Putamen (tissue), 1 donor: ENCODE measurements at regions not wholly inside any gene's neighbourhood (a gene's known extent, or its start where the extent isn't known, plus 50 kb on each side); places are given as distances from the start of the nearest gene placed in this dataset.
"Not testable (repeated sequence)": the region's sequence is repeated elsewhere in the genome, so short reads cannot be mapped to it uniquely, and the experiment has no call there.

Experiments
- DNase-seq: peaks from one replicate; pipeline ENCODE4 v3.0.0-alpha.2; 2016; ENCODE audit warnings: low spot score

GRCh38 chr6:141248021-141248799, 884.5 kb upstream of the GJE1 start:
- no peak for DNase-seq

GRCh38 chr6:141244366-141244765, 888.4 kb upstream of the GJE1 start:
- no peak for DNase-seq

DNA sequence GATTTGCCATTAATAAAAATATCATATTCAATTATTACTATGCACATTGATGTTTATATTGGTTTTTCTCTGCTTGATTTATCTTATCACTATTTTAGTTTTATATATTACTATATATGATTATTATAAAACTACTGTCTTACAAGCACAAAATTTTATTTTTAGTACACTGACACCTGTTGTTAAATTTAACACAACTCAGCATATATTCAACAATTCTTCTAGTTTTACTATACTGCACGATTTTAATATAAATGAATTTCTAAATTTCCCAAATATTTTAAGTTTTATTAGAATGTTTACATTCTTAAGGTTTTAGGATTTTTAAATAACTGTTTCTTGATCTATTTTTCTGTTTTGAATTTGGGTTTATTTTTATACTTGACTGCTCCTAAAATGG, 889.8 kb upstream of the GJE1 start:
- no peak for DNase-seq

- DNase-seq = no peak
These were observed 903.4 kb upstream of the GJE1 start for GRCh38 chr6:141229296-141229695.

DNA sequence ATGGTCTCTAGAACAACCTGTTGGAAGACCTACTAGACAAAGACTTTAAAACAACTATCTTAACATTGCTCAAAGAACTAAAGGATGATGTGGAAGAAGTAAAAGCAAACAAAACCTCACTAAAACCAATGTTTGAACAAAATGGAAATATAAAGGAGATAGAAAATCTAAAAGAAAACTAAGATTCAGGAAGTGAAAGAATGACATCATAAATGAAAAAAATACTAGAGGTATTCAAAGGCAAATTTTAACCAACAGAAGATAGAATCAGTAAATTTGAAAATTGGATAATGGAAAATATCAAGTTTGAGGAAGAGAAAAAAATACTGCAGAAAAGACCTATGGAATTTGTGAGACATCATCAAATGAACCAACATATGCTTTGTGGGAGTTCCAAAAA, 914.1 kb upstream of the GJE1 start:
- DNase-seq = no peak

DNA sequence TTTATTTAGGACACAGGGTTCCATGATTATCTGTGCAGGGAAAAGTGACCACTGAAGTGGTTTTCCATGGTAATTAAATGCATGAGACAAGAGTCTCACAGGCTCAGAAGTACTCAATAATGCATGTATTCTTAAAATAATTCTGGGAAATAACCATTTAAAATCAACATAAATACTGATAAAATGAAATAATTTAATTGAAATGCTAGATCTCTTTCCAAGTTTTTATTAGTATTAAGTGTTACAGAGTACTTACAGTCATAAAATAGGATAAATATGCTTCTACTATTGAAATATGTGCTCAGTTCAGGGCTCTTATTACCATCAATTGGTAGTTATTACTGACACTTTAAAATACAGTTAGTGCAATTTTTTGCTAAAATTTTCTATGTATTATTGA, 916.0 kb upstream of the GJE1 start:
- no peak for DNase-seq

GRCh38 chr6:141212296-141212695, 920.4 kb upstream of the GJE1 start:
- no peak for DNase-seq

GRCh38 chr6:141211845-141212244, 920.9 kb upstream of the GJE1 start:
- DNase-seq = no peak

DNA sequence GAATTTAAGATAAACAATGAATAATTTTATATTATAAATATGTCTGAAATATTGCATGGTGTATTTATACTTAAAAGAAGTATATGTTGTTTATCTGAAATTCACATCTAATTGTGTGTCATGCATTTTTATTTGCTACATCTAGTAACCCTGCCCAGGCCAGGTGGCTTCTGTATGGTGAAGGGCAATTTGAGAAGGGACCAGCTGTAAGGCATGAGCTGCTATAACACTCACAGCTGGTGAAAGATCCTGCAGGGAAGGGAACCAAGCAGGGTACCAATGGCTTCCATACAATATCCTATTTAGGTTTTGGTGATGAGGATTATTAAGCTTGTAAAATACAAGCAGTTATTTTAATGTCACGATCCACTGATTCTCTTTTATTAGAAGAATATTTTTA, 921.8 kb upstream of the GJE1 start:
- DNase-seq = no peak

DNA sequence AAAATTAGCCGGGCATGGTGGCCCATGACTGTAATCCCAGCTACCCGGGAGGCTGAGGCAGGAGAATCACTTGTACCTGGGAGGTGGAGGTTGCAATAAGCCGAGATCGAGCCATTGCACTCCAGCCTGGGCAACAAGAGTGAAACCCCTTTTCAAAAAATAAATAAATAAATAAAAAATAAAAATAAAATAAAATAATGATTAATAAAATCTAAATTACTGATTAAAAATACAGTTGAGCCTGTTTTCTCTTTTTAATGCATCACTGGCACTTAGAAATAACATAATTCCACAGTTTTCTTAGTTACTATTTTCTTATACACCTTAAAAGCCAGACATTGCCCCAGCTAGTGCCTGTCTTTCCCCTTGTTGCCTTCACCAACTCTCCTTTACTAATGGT, 922.8 kb upstream of the GJE1 start:
- DNase-seq = no peak

DNA sequence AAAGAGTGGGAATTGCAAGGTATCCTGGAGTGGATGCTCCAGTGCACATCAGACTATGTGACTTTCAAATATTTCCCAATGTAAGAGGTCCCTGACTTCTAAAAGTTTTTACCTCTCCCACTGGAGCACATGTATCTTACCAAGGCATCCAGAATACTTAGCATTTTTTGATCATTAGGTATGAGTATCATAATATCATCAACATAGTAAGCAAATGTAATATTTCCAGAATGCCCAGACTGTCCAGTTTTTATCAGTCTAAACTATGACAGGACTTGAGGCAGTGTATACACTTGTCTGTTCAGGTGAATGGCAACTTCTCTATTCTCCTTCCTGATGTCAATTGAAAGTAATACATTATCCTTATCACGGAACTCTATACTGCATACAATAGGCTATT, 924.6 kb upstream of the GJE1 start:
- DNase-seq = no peak

DNA sequence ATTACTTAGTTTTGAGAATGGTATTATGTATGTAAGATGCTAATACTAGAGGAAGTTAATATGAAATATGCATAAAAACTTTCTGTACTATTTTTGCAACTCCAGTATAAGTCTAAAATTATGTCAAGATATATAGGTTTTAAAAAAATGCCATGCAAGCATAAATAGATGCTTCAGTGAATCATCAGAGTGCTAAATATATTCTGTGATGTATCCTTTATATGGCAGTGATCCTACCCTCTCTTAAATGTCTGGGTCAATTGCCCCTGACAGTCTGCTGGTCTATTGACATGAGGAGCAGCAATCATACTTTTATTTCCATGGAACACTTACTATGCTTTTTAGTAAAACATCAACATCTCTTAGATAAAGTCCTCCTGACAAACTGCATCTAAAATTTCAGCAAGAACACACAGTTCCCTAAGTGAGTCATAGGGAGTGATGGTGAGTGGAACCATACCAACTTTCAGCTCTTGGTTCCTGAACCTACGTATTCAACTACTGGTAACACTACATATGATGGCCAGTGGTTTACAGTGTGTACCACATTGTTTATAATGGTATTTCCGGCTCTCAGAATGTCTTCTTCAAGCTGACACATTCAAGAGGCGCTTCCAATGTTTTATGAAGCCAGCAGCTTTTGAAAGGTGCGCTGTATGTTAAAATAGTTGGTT, 928.7 kb upstream of the GJE1 start:
- no peak for DNase-seq

GRCh38 chr6:141202626-141203025, 930.1 kb upstream of the GJE1 start:
- DNase-seq = no peak

GRCh38 chr6:141199074-141199473, 933.7 kb upstream of the GJE1 start:
- DNase-seq = no peak

- no peak for DNase-seq
These were observed 937.4 kb upstream of the GJE1 start for GRCh38 chr6:141195251-141195832.

GRCh38 chr6:141183368-141183767, 949.4 kb upstream of the GJE1 start:
- DNase-seq = no peak

DNA sequence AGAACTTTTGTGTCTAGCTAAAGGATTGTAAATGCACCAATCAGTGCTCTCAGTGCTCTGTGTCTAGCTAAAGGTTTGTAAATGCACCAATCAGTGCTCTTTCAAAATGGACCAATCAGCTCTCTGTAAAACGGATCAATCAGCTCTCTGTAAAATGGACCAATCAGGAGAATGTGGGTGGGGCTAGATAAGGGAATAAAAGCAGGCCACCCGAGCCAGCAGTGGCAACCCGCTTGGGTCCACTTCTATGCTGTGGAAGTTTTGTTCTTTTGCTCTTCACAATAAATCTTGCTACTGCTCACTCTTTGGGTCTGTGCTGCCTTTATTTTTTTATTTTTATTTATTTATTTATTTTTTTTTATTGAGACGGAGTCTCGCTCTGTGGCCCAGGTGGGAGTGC, 957.3 kb upstream of the GJE1 start:
- not testable (repeated sequence) for DNase-seq

GRCh38 chr6:141174932-141175331, 957.8 kb upstream of the GJE1 start:
- DNase-seq = no peak

DNA sequence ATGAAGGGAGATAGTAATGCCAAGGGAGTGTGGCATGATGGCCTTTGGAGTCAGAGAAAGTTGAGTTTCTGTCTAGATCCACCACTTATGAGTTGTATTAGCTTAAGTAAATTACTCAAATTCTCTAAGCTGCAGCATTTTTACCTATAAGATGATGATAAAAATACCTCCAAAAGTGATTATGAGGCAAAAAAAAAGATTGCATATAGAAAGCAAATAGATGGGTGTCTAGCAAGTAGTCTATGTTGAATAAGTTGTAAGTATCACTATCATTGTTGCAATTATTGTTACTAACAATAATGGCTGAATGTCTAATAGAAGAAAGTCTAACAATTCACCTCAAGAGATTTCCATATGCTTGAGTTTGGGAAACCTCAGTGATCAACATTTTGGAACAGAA, 959.2 kb upstream of the GJE1 start:
- no peak for DNase-seq

- DNase-seq = no peak
These were observed 963.3 kb upstream of the GJE1 start for GRCh38 chr6:141169419-141169818.

- DNase-seq = no peak
These were observed 964.8 kb upstream of the GJE1 start for GRCh38 chr6:141167945-141168344.

DNA sequence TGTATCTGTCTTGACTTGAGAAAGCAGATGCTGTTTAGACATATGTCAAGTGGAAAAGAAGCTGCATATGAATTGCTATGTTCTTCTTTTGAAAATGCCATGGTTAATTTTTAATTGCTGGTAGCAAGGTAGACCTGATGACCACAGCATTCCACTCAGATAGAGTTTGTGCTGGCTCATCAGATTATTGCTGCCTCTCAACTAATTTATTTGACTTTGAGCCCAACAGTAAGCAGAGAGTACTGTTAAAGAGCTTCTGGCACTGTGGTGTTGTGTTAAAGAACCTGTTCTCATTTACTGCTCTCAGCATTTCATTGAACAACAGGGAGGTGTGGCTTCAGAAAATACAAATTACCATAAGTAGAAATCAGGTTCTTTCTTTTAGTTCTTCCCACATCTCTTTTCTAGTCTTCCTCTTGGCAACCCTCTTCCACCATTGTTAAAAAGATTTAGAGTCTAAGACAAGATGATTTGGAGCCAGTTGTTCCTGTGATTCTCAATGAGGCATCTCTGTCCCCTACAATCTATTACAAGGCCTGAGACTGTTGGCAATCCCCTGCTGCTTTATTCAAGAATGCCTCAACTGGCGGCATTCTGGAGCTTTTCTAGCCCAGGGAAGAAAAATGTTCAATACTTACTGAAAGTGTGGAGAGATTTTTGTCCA, 967.6 kb upstream of the GJE1 start:
- DNase-seq = no peak
